Hindlimb muscle (tissue), 1 donor: ENCODE measurements at regions not wholly inside any gene's neighbourhood (a gene's known extent, or its start where the extent isn't known, plus 50 kb on each side); places are given as distances from the start of the nearest gene placed in this dataset.

ENCODE experiments used
- DNase-seq: peaks from one replicate; pipeline ENCODE4 v3.0.0-alpha.2; 2013

GRCh38 chr2:47236503-47237215 is 60.3 kb upstream of the CALM2 start:
- no peak for DNase-seq

GRCh38 chr2:47235132-47235531 is 58.8 kb upstream of the CALM2 start:
- DNase-seq = no peak

GRCh38 chr2:47234456-47234855 is 58.1 kb upstream of the CALM2 start:
- no peak for DNase-seq

GRCh38 chr2:47232738-47233415 is 56.6 kb upstream of the CALM2 start:
- DNase-seq = no peak

GRCh38 chr2:47230418-47230817 is 54.1 kb upstream of the CALM2 start:
- DNase-seq = no peak

- no peak for DNase-seq
These were observed 51.4 kb upstream of the CALM2 start for GRCh38 chr2:47227532-47228279.

GRCh38 chr2:47226923-47227220 is 50.6 kb upstream of the CALM2 start:
- DNase-seq = no peak

- DNase-seq = no peak
These were observed 50.0 kb upstream of the CALM2 start for GRCh38 chr2:47226132-47226922.
